Smooth muscle cell (in vitro differentiated cells): ENCODE measurements at regions not wholly inside any gene's neighbourhood (a gene's known extent, or its start where the extent isn't known, plus 50 kb on each side); places are given as distances from the start of the nearest gene placed in this dataset.

Source experiments
- DNase-seq: peaks from one replicate; lab custom pipeline; 2025; ENCODE audit not compliant: unreplicated experiment; lab: John Stamatoyannopoulos, UW
- H2AFZ ChIP-seq: fragments of 200-600 bp; sonication (generic); 2 replicates; pipeline ENCODE4 v1.6.0; 2016; ENCODE audit warnings: antibody characterized with exemption, low read depth, mild to moderate bottlenecking
- H3F3A ChIP-seq: fragments of 200-600 bp; sonication (generic); 2 replicates; pipeline ENCODE4 v1.6.0; 2017; ENCODE audit warnings: antibody characterized with exemption, low read depth
- H3K27ac ChIP-seq: fragments of 200-600 bp; sonication (generic); 2 replicates; pipeline ENCODE4 v1.5.1; 2016; ENCODE audit warnings: low read depth, mild to moderate bottlenecking
- H3K27me3 ChIP-seq: fragments of 200-600 bp; sonication (generic); 2 replicates; pipeline ENCODE4 v1.6.1; 2016; ENCODE audit warnings: low read depth, mild to moderate bottlenecking
- H3K36me3 ChIP-seq: fragments of 200-600 bp; sonication (generic); 2 replicates; pipeline ENCODE4 v1.5.1; 2016; ENCODE audit warnings: low read depth
- H3K4me1 ChIP-seq: fragments of 200-600 bp; sonication (generic); 2 replicates; pipeline ENCODE4 v1.5.1; 2016; ENCODE audit warnings: low read depth
- H3K4me2 ChIP-seq: fragments of 200-600 bp; sonication (generic); 2 replicates; pipeline ENCODE4 v1.6.0; 2016; ENCODE audit warnings: mild to moderate bottlenecking
- H3K4me3 ChIP-seq: fragments of 200-600 bp; sonication (generic); 2 replicates; pipeline ENCODE4 v1.5.1; 2016; ENCODE audit warnings: mild to moderate bottlenecking
- H3K79me2 ChIP-seq: fragments of 200-600 bp; sonication (generic); 2 replicates; pipeline ENCODE4 v1.6.0; 2016; ENCODE audit warnings: low read depth, mild to moderate bottlenecking
- H3K9ac ChIP-seq: fragments of 200-600 bp; sonication (generic); 2 replicates; pipeline ENCODE4 v1.6.0; 2016; ENCODE audit warnings: low read depth
- H3K9me3 ChIP-seq: fragments of 200-600 bp; sonication (generic); replicated peaks from 2 replicates; pipeline ENCODE4 v1.5.1; 2016; ENCODE audit warnings: low read depth
- H4K20me1 ChIP-seq: fragments of 200-600 bp; sonication (generic); 2 replicates; pipeline ENCODE4 v1.6.0; 2016; ENCODE audit warnings: low read depth
- CTCF ChIP-seq: fragments of 200-600 bp; sonication (generic); IDR thresholded peaks from 2 replicates; pipeline ENCODE4 v1.5.1; 2017; ENCODE audit warnings: borderline replicate concordance, mild to moderate bottlenecking, antibody characterized with exemption; ENCODE audit not compliant: insufficient read depth, poor library complexity, severe bottlenecking
- WGBS: methylation state at CpG from one replicate; pipeline ENCODE4 v1.1.7; 2016; ENCODE audit warnings: low lambda C conversion rate; 5-methylcytosine and 5-hydroxymethylcytosine counted together

- Histone ChIP-seq H3F3A (no peaks in the 10 kb centered on the region), H3K9me3 (no peaks in the 10 kb centered on the region), H3K36me3 (no peaks in the 10 kb centered on the region), H3K9ac (no peak overlapping the region), H3K4me3 (no peak overlapping the region), H3K27ac (no peak overlapping the region), H2AFZ (no peak overlapping the region), H3K4me2 (no peak overlapping the region), H3K79me2 (no peaks in the 10 kb centered on the region), H3K4me1 (no peaks in the 10 kb centered on the region), H4K20me1 (no peaks in the 10 kb centered on the region), H3K27me3 (no peaks in the 10 kb centered on the region)
- TF ChIP-seq CTCF = no peak
- no peak for DNase-seq
- 76% methylated on average over 2 of the region's 2 CpGs for WGBS
Measured at GRCh38 chr1:194857413-194857812, 1671.0 kb upstream of the B3GALT2 start.

- H3K9ac ChIP-seq = no peak overlapping the region
- no peak overlapping the region for H3K27ac ChIP-seq
- H3K36me3 ChIP-seq = no peaks in the 10 kb centered on the region
- H2AFZ ChIP-seq = no peak overlapping the region
- no peaks in the 10 kb centered on the region for H3K27me3 ChIP-seq
- H3K4me3 ChIP-seq = no peak overlapping the region
- H3K79me2 ChIP-seq = no peaks in the 10 kb centered on the region
- H3K9me3 ChIP-seq = no peaks in the 10 kb centered on the region
- DNase-seq = no peak
- no peaks in the 10 kb centered on the region for H3K4me1 ChIP-seq
- H4K20me1 ChIP-seq = no peaks in the 10 kb centered on the region
- no peak overlapping the region for H3K4me2 ChIP-seq
- no peaks in the 10 kb centered on the region for H3F3A ChIP-seq
- TF ChIP-seq CTCF = no peak
Measured at GRCh38 chr1:194848846-194849245, 1662.4 kb upstream of the B3GALT2 start.

- H3K9ac ChIP-seq = no peak overlapping the region
- no peak for TF ChIP-seq CTCF
- H3K79me2 ChIP-seq = no peaks in the 10 kb centered on the region
- no peak overlapping the region for H3K4me2 ChIP-seq
- no peaks in the 10 kb centered on the region for H3K4me1 ChIP-seq
- H2AFZ ChIP-seq = no peak overlapping the region
- no peaks in the 10 kb centered on the region for H4K20me1 ChIP-seq
- H3F3A ChIP-seq = no peaks in the 10 kb centered on the region
- no peak overlapping the region for H3K27ac ChIP-seq
- DNase-seq = no peak
- no peaks in the 10 kb centered on the region for H3K9me3 ChIP-seq
- H3K27me3 ChIP-seq = no peaks in the 10 kb centered on the region
- H3K36me3 ChIP-seq = no peaks in the 10 kb centered on the region
- H3K4me3 ChIP-seq = no peak overlapping the region
- 84% methylated on average over 1 of the region's 1 CpG for WGBS
Measured at GRCh38 chr1:194846488-194846887, 1660.1 kb upstream of the B3GALT2 start.

GRCh38 chr1:194843077-194843476 lies 1656.7 kb upstream of the B3GALT2 start:
- Histone ChIP-seq H2AFZ (no peak overlapping the region), H3K4me2 (no peak overlapping the region), H3K27me3 (no peaks in the 10 kb centered on the region), H3K27ac (no peak overlapping the region), H3K4me1 (no peaks in the 10 kb centered on the region), H3K4me3 (no peak overlapping the region), H4K20me1 (no peaks in the 10 kb centered on the region), H3F3A (no peaks in the 10 kb centered on the region), H3K79me2 (no peaks in the 10 kb centered on the region), H3K36me3 (no peaks in the 10 kb centered on the region), H3K9ac (no peak overlapping the region), H3K9me3 (no peaks in the 10 kb centered on the region)
- TF ChIP-seq CTCF = no peak
- 68% methylated on average over 1 of the region's 1 CpG for WGBS
- no peak for DNase-seq
